Caco-2 (cell line): ENCODE measurements at regions not wholly inside any gene's neighbourhood (a gene's known extent, or its start where the extent isn't known, plus 50 kb on each side); places are given as distances from the start of the nearest gene placed in this dataset.

ENCODE experiments used
- BruUV-seq: library from RNA; stranded (reverse); fragments of 400-500 nt; replicated peaks from 2 replicates; lab custom pipeline; 2021; lab: Mats Ljungman, UMichigan
- CTCF ChIA-PET: fragments of 300-600 bp; sonication (Branson Sonifier 250); formaldehyde crosslinking; loops from one replicate; lab custom pipeline; 2022; ENCODE audit warnings: antibody characterized with exemption; lab: Charles Lee
- POLR2A ChIA-PET: fragments of 300-600 bp; sonication (Branson Sonifier 250); formaldehyde crosslinking; loops from one replicate; lab custom pipeline; 2022; ENCODE audit warnings: antibody characterized with exemption; lab: Charles Lee
- DNase-seq, 2 experiments: peaks; one replicate each; pipeline versions ENCODE4 v3.0.0 to v3.0.0-alpha.2; 2020 to 2022
- H3K27me3 ChIP-seq: replicated peaks from 2 replicates; pipeline ENCODE4 v1.6.0; 2011; ENCODE audit warnings: low read length; ENCODE audit not compliant: control insufficient read depth, insufficient read depth
- H3K36me3 ChIP-seq: 2 replicates; pipeline ENCODE4 v1.5.1; 2011; ENCODE audit warnings: low read length; ENCODE audit not compliant: control insufficient read depth, insufficient read depth
- H3K4me1 ChIP-seq: fragments of 250-450 bp; sonication (Bioruptor Pico); 2 replicates; pipeline ENCODE4 v1.5.1; 2020; ENCODE audit warnings: mild to moderate bottlenecking
- H3K4me3 ChIP-seq: 2 replicates; pipeline ENCODE4 v1.5.1; 2011; ENCODE audit warnings: low read depth, mild to moderate bottlenecking, control low read depth, low read length
- H3K9me3 ChIP-seq: fragments of 250-450 bp; sonication (Bioruptor Pico); 2 replicates; pipeline ENCODE4 v1.5.1; 2020; ENCODE audit warnings: mild to moderate bottlenecking, moderate library complexity
- H3K27ac Mint-ChIP-seq: one replicate; pipeline ENCODE4 v1.8.0; 2022; ENCODE audit warnings: mixed read lengths; ENCODE audit not compliant: unreplicated experiment
- H3K27me3 Mint-ChIP-seq: one replicate; pipeline ENCODE4 v1.8.0; 2022; ENCODE audit warnings: mixed read lengths; ENCODE audit not compliant: insufficient read depth, unreplicated experiment
- H3K36me3 Mint-ChIP-seq: one replicate; pipeline ENCODE4 v1.8.0; 2022; ENCODE audit warnings: mild to moderate bottlenecking, mixed read lengths; ENCODE audit not compliant: insufficient read depth, unreplicated experiment
- H3K4me1 Mint-ChIP-seq: one replicate; pipeline ENCODE4 v1.8.0; 2022; ENCODE audit warnings: low read depth, mixed read lengths; ENCODE audit not compliant: unreplicated experiment
- H3K4me3 Mint-ChIP-seq: one replicate; pipeline ENCODE4 v1.8.0; 2022; ENCODE audit warnings: mild to moderate bottlenecking, moderate library complexity, mixed read lengths; ENCODE audit not compliant: unreplicated experiment
- H3K9me3 Mint-ChIP-seq: one replicate; pipeline ENCODE4 v1.8.0; 2022; ENCODE audit warnings: mixed read lengths; ENCODE audit not compliant: unreplicated experiment
- intact Hi-C: fragments of 100-400 bp; cut with micrococcal nuclease; formaldehyde crosslinking; loops from one replicate; pipeline ENCODE4 v1.10.0; 2022; ENCODE audit not compliant: unreplicated experiment
- TF ChIP-seq, protein P1 (sequence below), 2 experiments: fragments of 200-600 bp in 1 of 2; IDR thresholded peaks; 1 replicate in 1 of 2; 2 replicates in 1 of 2; pipeline versions ENCODE4 v1.5.1 to v1.8.0; 2011 to 2022; ENCODE audit warnings: antibody characterized with exemption in 1 of 2, control low read depth in 1 of 2, inconsistent platforms in 1 of 2, low read depth in 1 of 2, low read length in 1 of 2, mild to moderate bottlenecking in 1 of 2, moderate library complexity in 1 of 2; ENCODE audit not compliant: insufficient read depth in 1 of 2, severe bottlenecking in 1 of 2, unreplicated experiment in 1 of 2

DNA sequence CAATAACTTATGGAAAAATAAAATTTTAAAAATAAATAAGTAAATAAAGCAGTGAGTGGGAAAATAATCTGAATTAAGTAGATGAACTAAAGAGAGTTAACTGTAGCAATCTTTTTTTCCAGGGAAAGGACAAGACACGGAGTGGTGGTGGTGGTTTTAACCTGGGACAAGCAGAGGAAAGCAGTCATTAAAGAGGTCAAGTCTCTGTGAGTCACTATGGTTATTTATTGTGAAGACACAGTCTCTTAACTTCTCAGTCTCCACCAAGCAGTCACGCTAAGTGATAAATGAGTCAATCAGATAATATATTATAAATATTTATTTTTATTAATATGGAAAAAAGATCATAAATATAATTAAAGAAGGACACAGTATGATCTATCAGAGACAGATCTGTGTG is 228.1 kb upstream of the MEOX2 start:
- no peak for DNase-seq
- H3K9me3 ChIP-seq, result no peaks in the 10 kb centered on the region
- no peaks in the 10 kb centered on the region for H3K27me3 Mint-ChIP-seq
- H3K27me3 ChIP-seq, result no peaks in the 10 kb centered on the region
- H3K4me3 Mint-ChIP-seq, result no peak overlapping the region
- no peaks in the 10 kb centered on the region for H3K36me3 Mint-ChIP-seq
- H3K9me3 Mint-ChIP-seq, result no peaks in the 10 kb centered on the region
- TF ChIP-seq, protein P1, sequence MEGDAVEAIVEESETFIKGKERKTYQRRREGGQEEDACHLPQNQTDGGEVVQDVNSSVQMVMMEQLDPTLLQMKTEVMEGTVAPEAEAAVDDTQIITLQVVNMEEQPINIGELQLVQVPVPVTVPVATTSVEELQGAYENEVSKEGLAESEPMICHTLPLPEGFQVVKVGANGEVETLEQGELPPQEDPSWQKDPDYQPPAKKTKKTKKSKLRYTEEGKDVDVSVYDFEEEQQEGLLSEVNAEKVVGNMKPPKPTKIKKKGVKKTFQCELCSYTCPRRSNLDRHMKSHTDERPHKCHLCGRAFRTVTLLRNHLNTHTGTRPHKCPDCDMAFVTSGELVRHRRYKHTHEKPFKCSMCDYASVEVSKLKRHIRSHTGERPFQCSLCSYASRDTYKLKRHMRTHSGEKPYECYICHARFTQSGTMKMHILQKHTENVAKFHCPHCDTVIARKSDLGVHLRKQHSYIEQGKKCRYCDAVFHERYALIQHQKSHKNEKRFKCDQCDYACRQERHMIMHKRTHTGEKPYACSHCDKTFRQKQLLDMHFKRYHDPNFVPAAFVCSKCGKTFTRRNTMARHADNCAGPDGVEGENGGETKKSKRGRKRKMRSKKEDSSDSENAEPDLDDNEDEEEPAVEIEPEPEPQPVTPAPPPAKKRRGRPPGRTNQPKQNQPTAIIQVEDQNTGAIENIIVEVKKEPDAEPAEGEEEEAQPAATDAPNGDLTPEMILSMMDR (IDR thresholded peaks at IDR 0.05; ENCODE audit: insufficient read depth in 1 of 2, low read depth in 1 of 2, low read length in 1 of 2, severe bottlenecking in 1 of 2, unreplicated experiment in 1 of 2), result no peak
- no peaks in the 10 kb centered on the region for H3K36me3 ChIP-seq
- no TSS peak for BruUV-seq
- H3K4me1 ChIP-seq, result no peaks in the 10 kb centered on the region
- H3K27ac Mint-ChIP-seq, result no peak overlapping the region
- intact Hi-C loops, result no loop called here
- no peaks in the 10 kb centered on the region for H3K4me1 Mint-ChIP-seq
- ChIA-PET POLR2A (no interaction called here), CTCF (no interaction called here)
- no peak overlapping the region for H3K4me3 ChIP-seq

DNA sequence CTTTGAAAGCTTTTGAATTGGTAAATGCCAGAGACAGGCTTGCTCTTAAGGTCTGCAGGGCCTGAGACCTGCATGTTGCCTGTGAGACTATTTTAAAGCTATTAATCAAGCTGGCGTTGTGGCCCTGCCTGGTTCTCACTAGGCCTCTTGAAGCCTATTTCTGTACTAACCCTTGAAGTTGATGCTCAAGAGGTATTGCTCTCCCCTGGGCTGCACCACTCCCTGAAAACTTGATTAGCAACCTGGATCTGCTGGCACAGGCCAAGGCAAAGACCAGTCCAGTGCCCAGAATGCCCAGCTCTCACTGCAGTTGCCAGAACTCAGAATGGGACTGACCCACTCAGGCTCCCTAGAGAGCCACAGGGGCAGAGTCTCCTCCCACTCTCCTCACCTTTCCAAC is 220.0 kb upstream of the MEOX2 start:
- H3K36me3 Mint-ChIP-seq, result no peaks in the 10 kb centered on the region
- BruUV-seq, result no TSS peak
- Histone ChIP-seq H3K9me3 (no peaks in the 10 kb centered on the region), H3K27me3 (no peaks in the 10 kb centered on the region), H3K4me1 (no peaks in the 10 kb centered on the region), H3K36me3 (no peaks in the 10 kb centered on the region), H3K4me3 (no peak overlapping the region)
- no peaks in the 10 kb centered on the region for H3K4me1 Mint-ChIP-seq
- POLR2A ChIA-PET, result no interaction called here
- intact Hi-C loops, result no loop called here
- DNase-seq, result no peak
- H3K4me3 Mint-ChIP-seq, result no peak overlapping the region
- H3K9me3 Mint-ChIP-seq, result no peaks in the 10 kb centered on the region
- TF ChIP-seq, protein P1 (IDR thresholded peaks at IDR 0.05; ENCODE audit: insufficient read depth in 1 of 2, low read depth in 1 of 2, low read length in 1 of 2, severe bottlenecking in 1 of 2, unreplicated experiment in 1 of 2), result no peak
- H3K27ac Mint-ChIP-seq, result no peak overlapping the region
- CTCF ChIA-PET, result no interaction called here
- no peaks in the 10 kb centered on the region for H3K27me3 Mint-ChIP-seq

DNA sequence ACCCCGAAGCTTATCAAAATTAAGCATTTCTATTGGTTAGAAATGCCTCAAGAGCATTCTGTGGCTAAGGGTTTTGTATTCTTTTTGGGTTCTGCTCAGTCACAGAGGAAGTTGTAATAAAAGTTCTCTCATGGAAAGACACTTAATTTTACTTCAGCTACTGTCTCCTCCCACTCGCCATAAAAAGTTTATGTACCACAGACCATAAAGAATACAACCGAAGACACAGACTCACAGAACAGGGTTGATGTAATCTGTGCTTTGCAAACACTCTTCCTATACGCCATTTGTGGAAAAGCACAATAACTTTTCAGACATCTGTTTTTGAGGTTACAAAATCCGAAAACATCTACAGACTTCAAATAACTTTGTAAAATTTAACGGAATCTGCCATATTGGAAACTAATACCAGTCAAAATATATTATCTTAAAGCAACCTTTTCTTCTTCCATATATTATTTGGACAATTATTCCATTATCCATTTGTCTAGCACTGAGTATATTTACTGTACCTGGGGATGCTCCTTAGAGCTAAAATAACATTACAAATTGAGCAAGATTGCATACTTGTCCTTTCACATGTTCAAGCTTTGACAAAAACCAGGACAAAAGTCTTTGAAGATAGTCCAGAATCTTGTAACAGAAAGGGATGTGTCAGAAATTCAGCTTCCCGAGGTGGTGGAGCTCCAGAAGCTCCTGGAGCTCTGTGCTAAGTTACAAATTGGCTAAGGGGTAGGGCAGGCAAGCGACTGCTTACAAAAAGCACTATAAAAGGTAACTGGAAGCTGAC is 219.0 kb upstream of the MEOX2 start:
- BruUV-seq, result no TSS peak
- no peaks in the 10 kb centered on the region for H3K9me3 Mint-ChIP-seq

More for the DNA sequence above, 219.0 kb upstream of the MEOX2 start:
- TF ChIP-seq, protein P1 (IDR thresholded peaks at IDR 0.05; ENCODE audit: insufficient read depth in 1 of 2, low read depth in 1 of 2, low read length in 1 of 2, severe bottlenecking in 1 of 2, unreplicated experiment in 1 of 2), result no peak
- Mint-ChIP-seq H3K36me3 (no peaks in the 10 kb centered on the region), H3K4me3 (no peak overlapping the region), H3K4me1 (peaks cover under 1% of the 10 kb centered on the region), H3K27ac (no peak overlapping the region), H3K27me3 (no peaks in the 10 kb centered on the region)
- POLR2A ChIA-PET, result no interaction called here
- no peaks in the 10 kb centered on the region for H3K4me1 ChIP-seq
- H3K36me3 ChIP-seq, result no peaks in the 10 kb centered on the region
- H3K9me3 ChIP-seq, result no peaks in the 10 kb centered on the region; the same call in 1 of the 2 replicates
- H3K4me3 ChIP-seq, result no peak overlapping the region
- intact Hi-C loops, result no loop called here
- no peaks in the 10 kb centered on the region for H3K27me3 ChIP-seq
- CTCF ChIA-PET, result no interaction called here
- DNase-seq, result no peak
